ENCODE measurements at regions not wholly inside any gene's neighbourhood (a gene's known extent, or its start where the extent isn't known, plus 50 kb on each side); places are given as distances from the start of the nearest gene placed in this dataset.

DNA sequence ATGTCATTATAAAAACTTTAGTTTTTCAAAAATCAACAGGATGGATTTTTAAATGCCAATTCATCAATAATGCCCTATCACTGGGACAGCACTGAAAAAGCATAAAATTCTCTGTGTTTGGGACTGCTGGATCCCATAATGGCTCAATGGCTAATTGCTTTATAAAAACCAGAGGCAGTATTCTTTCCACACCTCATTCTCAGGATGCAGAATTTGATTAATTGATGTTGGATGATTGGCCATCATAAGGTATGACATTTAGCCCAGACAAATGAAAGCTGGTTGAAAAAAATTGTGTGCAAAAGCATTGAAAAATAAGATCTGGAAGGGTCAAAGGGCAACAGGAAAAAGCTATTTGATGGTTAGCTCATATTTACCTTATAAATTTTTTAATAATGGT, 362.2 kb upstream of the SNX7 start:
- Histone ChIP-seq H3K27ac (ENCODE audit: low read length, poor library complexity, severe bottlenecking) (no peak overlapping the region), H3K4me1 (ENCODE audit: control insufficient read depth, insufficient read depth, low read depth, low read length) (no peaks in the 10 kb centered on the region), H3K27me3 (ENCODE audit: control insufficient read depth in 1 of 2, insufficient read depth in 1 of 2, low read length in 2 of 2) (no peaks in the 10 kb centered on the region), H3K4ac (ENCODE audit: low read depth in 1 of 2, low read length in 2 of 2) (no peak overlapping the region), H2AK5ac (ENCODE audit: low read length, severe bottlenecking) (no peak overlapping the region), H3K4me3 (ENCODE audit: insufficient read depth in 1 of 2, low read depth in 1 of 2, low read length in 2 of 2) (no peak overlapping the region), H3K18ac (ENCODE audit: low read depth in 1 of 2, low read length in 2 of 2) (no peak overlapping the region), H2BK5ac (ENCODE audit: low read depth, low read length, poor library complexity, severe bottlenecking) (no peak overlapping the region), H3K4me2 (ENCODE audit: low read length, poor library complexity, severe bottlenecking) (no peak overlapping the region), H3K79me1 (replicated peaks; ENCODE audit: low read length, poor library complexity, severe bottlenecking) (no peaks in the 10 kb centered on the region), H4K8ac (ENCODE audit: low read length) (no peak overlapping the region), H3K9ac (ENCODE audit: low read length) (no peak overlapping the region), H2BK12ac (ENCODE audit: low read length in 2 of 2) (no peak overlapping the region), H2AFZ (ENCODE audit: low read depth, low read length) (no peak overlapping the region), H3K9me3 (ENCODE audit: control insufficient read depth, low read length) (no peaks in the 10 kb centered on the region), H3K23ac (ENCODE audit: low read length in 2 of 2) (no peak overlapping the region), H2BK15ac (ENCODE audit: low read depth, poor library complexity, severe bottlenecking) (no peak overlapping the region), H3K14ac (ENCODE audit: low read length in 2 of 2) (no peak overlapping the region), H2BK120ac (ENCODE audit: low read depth, low read length) (no peak overlapping the region), H4K91ac (ENCODE audit: low read length) (no peak overlapping the region), H3K36me3 (ENCODE audit: control insufficient read depth in 1 of 2, insufficient read depth in 2 of 2, low read depth in 1 of 2, low read length in 2 of 2) (no peaks in the 10 kb centered on the region)
- no peak for DNase-seq

- Histone ChIP-seq H3K4me3 (ENCODE audit: insufficient read depth in 1 of 2, low read depth in 1 of 2, low read length in 2 of 2) (no peak overlapping the region), H3K4me1 (ENCODE audit: control insufficient read depth, insufficient read depth, low read depth, low read length) (no peaks in the 10 kb centered on the region), H3K36me3 (ENCODE audit: control insufficient read depth in 1 of 2, insufficient read depth in 2 of 2, low read depth in 1 of 2, low read length in 2 of 2) (no peaks in the 10 kb centered on the region), H3K27me3 (ENCODE audit: control insufficient read depth in 1 of 2, insufficient read depth in 1 of 2, low read length in 2 of 2) (no peaks in the 10 kb centered on the region), H3K23ac (ENCODE audit: low read length in 2 of 2) (no peak overlapping the region), H2BK12ac (ENCODE audit: low read length in 2 of 2) (no peak overlapping the region), H2BK120ac (ENCODE audit: low read depth, low read length) (no peak overlapping the region), H4K8ac (ENCODE audit: low read length) (no peak overlapping the region), H3K79me1 (replicated peaks; ENCODE audit: low read length, poor library complexity, severe bottlenecking) (no peaks in the 10 kb centered on the region), H4K91ac (ENCODE audit: low read length) (no peak overlapping the region), H3K14ac (ENCODE audit: low read length in 2 of 2) (no peak overlapping the region), H3K4me2 (ENCODE audit: low read length, poor library complexity, severe bottlenecking) (no peak overlapping the region), H3K18ac (ENCODE audit: low read depth in 1 of 2, low read length in 2 of 2) (no peak overlapping the region), H2AFZ (ENCODE audit: low read depth, low read length) (no peak overlapping the region), H3K9me3 (ENCODE audit: control insufficient read depth, low read length) (no peaks in the 10 kb centered on the region), H3K4ac (ENCODE audit: low read depth in 1 of 2, low read length in 2 of 2) (no peak overlapping the region), H2AK5ac (ENCODE audit: low read length, severe bottlenecking) (no peak overlapping the region), H3K9ac (ENCODE audit: low read length) (no peak overlapping the region), H2BK5ac (ENCODE audit: low read depth, low read length, poor library complexity, severe bottlenecking) (no peak overlapping the region), H2BK15ac (ENCODE audit: low read depth, poor library complexity, severe bottlenecking) (no peak overlapping the region), H3K27ac (ENCODE audit: low read length, poor library complexity, severe bottlenecking) (no peak overlapping the region)
- 100% methylated on average over 2 of the region's 2 CpGs for WGBS
- DNase-seq, result no peak
Measured at GRCh38 chr1:98298319-98298718, 363.2 kb upstream of the SNX7 start.

DNA sequence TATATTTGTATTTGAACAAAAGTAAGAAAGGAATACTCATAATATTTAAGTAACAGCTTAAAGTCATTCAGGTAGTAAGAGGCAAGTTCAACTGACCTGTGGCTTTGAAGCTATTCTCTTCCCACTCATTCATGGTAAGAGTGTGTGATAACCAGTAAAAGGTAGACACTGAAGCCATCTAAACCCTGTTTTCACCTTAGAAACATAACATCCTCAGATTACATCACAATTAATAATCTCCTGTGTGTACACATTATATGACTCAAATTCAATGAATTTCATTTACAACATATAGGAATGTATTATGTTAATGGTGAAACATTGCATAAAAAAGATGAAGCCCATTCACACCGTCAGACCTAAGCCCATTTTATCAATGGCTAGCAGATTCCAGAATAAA, 364.8 kb upstream of the SNX7 start:
- H3K4me1 ChIP-seq (ENCODE audit: control insufficient read depth, insufficient read depth, low read depth, low read length), result no peaks in the 10 kb centered on the region
- H3K9ac ChIP-seq (ENCODE audit: low read length), result no peak overlapping the region
- H2BK12ac ChIP-seq (ENCODE audit: low read length in 2 of 2), result no peak overlapping the region
- no peaks in the 10 kb centered on the region for H3K36me3 ChIP-seq (ENCODE audit: control insufficient read depth in 1 of 2, insufficient read depth in 2 of 2, low read depth in 1 of 2, low read length in 2 of 2)
- no peak for DNase-seq
- H2BK15ac ChIP-seq (ENCODE audit: low read depth, poor library complexity, severe bottlenecking), result no peak overlapping the region
- no peaks in the 10 kb centered on the region for H3K79me1 ChIP-seq (replicated peaks; ENCODE audit: low read length, poor library complexity, severe bottlenecking)
- H2BK5ac ChIP-seq (ENCODE audit: low read depth, low read length, poor library complexity, severe bottlenecking), result no peak overlapping the region
- H3K4me3 ChIP-seq (ENCODE audit: insufficient read depth in 1 of 2, low read depth in 1 of 2, low read length in 2 of 2), result no peak overlapping the region
- H3K9me3 ChIP-seq (ENCODE audit: control insufficient read depth, low read length), result no peaks in the 10 kb centered on the region
- H4K91ac ChIP-seq (ENCODE audit: low read length), result no peak overlapping the region
- no peak overlapping the region for H3K14ac ChIP-seq (ENCODE audit: low read length in 2 of 2)
- no peak overlapping the region for H2AFZ ChIP-seq (ENCODE audit: low read depth, low read length)
- no peak overlapping the region for H2AK5ac ChIP-seq (ENCODE audit: low read length, severe bottlenecking)
- no peak overlapping the region for H3K27ac ChIP-seq (ENCODE audit: low read length, poor library complexity, severe bottlenecking)
- no peak overlapping the region for H3K4ac ChIP-seq (ENCODE audit: low read depth in 1 of 2, low read length in 2 of 2)
- H4K8ac ChIP-seq (ENCODE audit: low read length), result no peak overlapping the region
- no CpG with 5 or more reads among the region's 1 CpG for WGBS
- no peak overlapping the region for H3K4me2 ChIP-seq (ENCODE audit: low read length, poor library complexity, severe bottlenecking)
- H3K27me3 ChIP-seq (ENCODE audit: control insufficient read depth in 1 of 2, insufficient read depth in 1 of 2, low read length in 2 of 2), result no peaks in the 10 kb centered on the region
- no peak overlapping the region for H3K18ac ChIP-seq (ENCODE audit: low read depth in 1 of 2, low read length in 2 of 2)
- H2BK120ac ChIP-seq (ENCODE audit: low read depth, low read length), result no peak overlapping the region
- H3K23ac ChIP-seq (ENCODE audit: low read length in 2 of 2), result no peak overlapping the region

DNA sequence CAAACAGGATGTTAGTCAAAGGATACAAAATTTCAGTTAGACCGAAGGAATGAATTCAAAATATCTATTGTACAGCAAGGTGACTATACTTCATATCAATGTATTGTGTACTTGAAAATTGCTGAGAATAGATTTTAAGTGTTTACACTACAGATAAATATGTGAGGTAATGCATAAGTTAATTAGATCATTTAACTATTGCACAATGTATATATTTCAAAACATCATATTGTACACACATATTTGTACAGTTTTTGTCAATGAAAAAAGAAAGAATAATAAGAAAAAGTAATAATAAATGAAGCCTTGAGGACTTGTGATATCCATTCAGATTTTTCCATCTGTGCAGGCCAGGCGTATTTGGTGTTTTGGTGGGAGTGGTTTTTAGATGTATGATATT, 367.4 kb upstream of the SNX7 start:
- no peak overlapping the region for H3K23ac ChIP-seq (ENCODE audit: low read length in 2 of 2)
- no peak for DNase-seq
- H2AFZ ChIP-seq (ENCODE audit: low read depth, low read length), result no peak overlapping the region
- H3K4ac ChIP-seq (ENCODE audit: low read depth in 1 of 2, low read length in 2 of 2), result no peak overlapping the region
- H3K9ac ChIP-seq (ENCODE audit: low read length), result no peak overlapping the region
- H3K27ac ChIP-seq (ENCODE audit: low read length, poor library complexity, severe bottlenecking), result no peak overlapping the region
- no peak overlapping the region for H3K18ac ChIP-seq (ENCODE audit: low read depth in 1 of 2, low read length in 2 of 2)
- no peak overlapping the region for H2BK120ac ChIP-seq (ENCODE audit: low read depth, low read length)
- H4K91ac ChIP-seq (ENCODE audit: low read length), result no peak overlapping the region
- H2BK12ac ChIP-seq (ENCODE audit: low read length in 2 of 2), result no peak overlapping the region
- H2BK15ac ChIP-seq (ENCODE audit: low read depth, poor library complexity, severe bottlenecking), result no peak overlapping the region
- H3K4me2 ChIP-seq (ENCODE audit: low read length, poor library complexity, severe bottlenecking), result no peak overlapping the region
- H3K4me1 ChIP-seq (ENCODE audit: control insufficient read depth, insufficient read depth, low read depth, low read length), result no peaks in the 10 kb centered on the region
- no peaks in the 10 kb centered on the region for H3K27me3 ChIP-seq (ENCODE audit: control insufficient read depth in 1 of 2, insufficient read depth in 1 of 2, low read length in 2 of 2)
- H4K8ac ChIP-seq (ENCODE audit: low read length), result no peak overlapping the region
- WGBS, result 100% methylated on average over 1 of the region's 2 CpGs
- H3K14ac ChIP-seq (ENCODE audit: low read length in 2 of 2), result no peak overlapping the region
- H2AK5ac ChIP-seq (ENCODE audit: low read length, severe bottlenecking), result no peak overlapping the region
- H3K9me3 ChIP-seq (ENCODE audit: control insufficient read depth, low read length), result no peaks in the 10 kb centered on the region
- no peaks in the 10 kb centered on the region for H3K36me3 ChIP-seq (ENCODE audit: control insufficient read depth in 1 of 2, insufficient read depth in 2 of 2, low read depth in 1 of 2, low read length in 2 of 2)
- H3K79me1 ChIP-seq (replicated peaks; ENCODE audit: low read length, poor library complexity, severe bottlenecking), result no peaks in the 10 kb centered on the region
- H2BK5ac ChIP-seq (ENCODE audit: low read depth, low read length, poor library complexity, severe bottlenecking), result no peak overlapping the region
- H3K4me3 ChIP-seq (ENCODE audit: insufficient read depth in 1 of 2, low read depth in 1 of 2, low read length in 2 of 2), result no peak overlapping the region

Measured in mesenchymal stem cell (in vitro differentiated cells and primary cell).